Activated T-helper 2 cell treated with anti-CD3 and anti-CD28 coated beads, Interferon-gamma antibody, Interleukin-2, Interleukin-4, amounts not matched to agents 10 μg/mL and 5 μg/mL and 100 μg/mL, durations not matched to agents 14 hours and 24 hours and 36 hours (primary cell): ENCODE measurements at regions not wholly inside any gene's neighbourhood (a gene's known extent, or its start where the extent isn't known, plus 50 kb on each side); places are given as distances from the start of the nearest gene placed in this dataset.

Source experiments
- DNase-seq: peaks from one replicate; pipeline ENCODE4 v3.0.0; 2021; ENCODE audit warnings: low spot score
- H3K27ac Mint-ChIP-seq: one replicate; pipeline ENCODE4 v1.8.0; 2021; ENCODE audit warnings: mixed read lengths
- H3K27me3 Mint-ChIP-seq: one replicate; pipeline ENCODE4 v1.8.0; 2021; ENCODE audit warnings: low read depth, mixed read lengths
- H3K36me3 Mint-ChIP-seq: one replicate; pipeline ENCODE4 v1.8.0; 2021; ENCODE audit warnings: low read depth, mixed read lengths
- H3K4me1 Mint-ChIP-seq: one replicate; pipeline ENCODE4 v1.8.0; 2021; ENCODE audit warnings: low read depth, mixed read lengths
- H3K4me3 Mint-ChIP-seq: one replicate; pipeline ENCODE4 v1.8.0; 2021; ENCODE audit warnings: low read depth, mild to moderate bottlenecking, moderate library complexity, mixed read lengths
- H3K9me3 Mint-ChIP-seq: one replicate; pipeline ENCODE4 v1.8.0; 2021; ENCODE audit warnings: mixed read lengths
- intact Hi-C: fragments of 100-400 bp; cut with micrococcal nuclease; formaldehyde crosslinking; loops from one replicate; pipeline ENCODE4 v1.15.1; 2023

DNA sequence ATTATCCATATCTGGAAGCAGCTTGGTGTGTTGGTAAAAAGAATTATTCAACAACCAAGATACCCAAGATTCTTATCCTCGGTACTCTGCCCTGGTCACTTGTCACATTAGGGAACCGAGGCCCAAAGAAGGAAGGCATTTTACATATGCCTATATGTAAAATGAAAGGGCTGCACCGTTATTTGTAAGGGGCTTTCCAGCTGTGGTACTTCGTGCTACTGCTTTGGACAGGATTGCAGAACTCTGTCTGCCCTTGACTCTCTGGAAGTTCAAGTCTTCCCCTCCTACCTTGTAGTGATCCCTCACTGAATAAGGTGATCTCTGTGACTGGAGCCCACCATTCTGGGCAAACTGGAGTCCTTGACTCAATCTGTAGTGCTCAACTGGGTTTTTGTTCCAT lies 198.9 kb upstream of the TOPAZ1 start:
- H3K9me3 Mint-ChIP-seq = no peaks in the 10 kb centered on the region
- intact Hi-C loops = no loop called here
- no peak for DNase-seq
- H3K27me3 Mint-ChIP-seq = peaks cover 13% of the 10 kb centered on the region
- no peaks in the 10 kb centered on the region for H3K4me1 Mint-ChIP-seq
- no peak overlapping the region for H3K4me3 Mint-ChIP-seq
- H3K27ac Mint-ChIP-seq = no peak overlapping the region
- no peaks in the 10 kb centered on the region for H3K36me3 Mint-ChIP-seq

GRCh38 chr3:44045476-44046275 lies 196.0 kb upstream of the TOPAZ1 start:
- no peaks in the 10 kb centered on the region for H3K36me3 Mint-ChIP-seq
- H3K27ac Mint-ChIP-seq = no peak overlapping the region
- intact Hi-C loops = no loop called here
- H3K4me3 Mint-ChIP-seq = no peak overlapping the region
- no peak for DNase-seq
- no peaks in the 10 kb centered on the region for H3K4me1 Mint-ChIP-seq
- peaks cover 3% of the 10 kb centered on the region for H3K27me3 Mint-ChIP-seq
- no peaks in the 10 kb centered on the region for H3K9me3 Mint-ChIP-seq

GRCh38 chr3:44047796-44048195 lies 193.9 kb upstream of the TOPAZ1 start:
- Mint-ChIP-seq H3K4me1 (no peaks in the 10 kb centered on the region), H3K4me3 (no peak overlapping the region), H3K9me3 (no peaks in the 10 kb centered on the region), H3K36me3 (no peaks in the 10 kb centered on the region), H3K27me3 (peaks cover 2% of the 10 kb centered on the region), H3K27ac (no peak overlapping the region)
- intact Hi-C loops = no loop called here
- no peak for DNase-seq

DNA sequence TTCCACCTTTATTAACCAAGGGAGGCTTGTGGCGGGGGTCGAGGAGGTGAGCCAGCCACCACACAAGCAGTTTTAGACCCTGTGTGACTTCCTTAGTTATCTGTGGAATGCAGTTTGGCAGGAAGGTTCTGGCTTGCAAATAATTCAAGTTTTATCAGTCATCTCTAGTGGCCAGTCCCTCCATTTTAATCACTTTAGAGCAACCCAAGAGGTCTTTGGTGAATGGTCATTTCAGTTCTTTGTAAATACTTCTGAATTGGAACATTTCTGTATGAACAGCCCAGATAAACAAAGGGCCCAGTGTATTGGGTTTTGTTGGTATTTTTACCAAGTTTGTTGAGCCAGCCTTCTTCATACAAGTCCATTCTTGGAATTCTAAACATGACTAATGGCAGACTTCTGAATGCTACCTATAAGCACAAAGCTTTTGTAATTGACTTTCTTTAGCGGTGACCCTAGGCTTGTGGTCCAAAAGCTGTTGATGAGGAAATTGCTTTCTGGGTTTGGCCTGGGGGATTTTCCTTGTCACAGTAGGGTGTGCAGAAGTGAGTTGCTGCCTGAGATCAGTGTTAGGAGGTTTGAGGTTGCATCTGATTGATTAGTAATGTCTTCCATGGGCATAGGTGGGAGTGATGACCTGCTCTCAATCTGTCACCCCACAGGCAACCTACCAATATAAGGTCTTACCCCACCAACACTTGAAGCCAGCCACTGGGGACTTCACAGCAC lies 193.3 kb upstream of the TOPAZ1 start:
- Mint-ChIP-seq H3K27me3 (peaks cover 2% of the 10 kb centered on the region), H3K9me3 (no peaks in the 10 kb centered on the region), H3K27ac (no peak overlapping the region), H3K4me1 (no peaks in the 10 kb centered on the region), H3K36me3 (no peaks in the 10 kb centered on the region), H3K4me3 (no peak overlapping the region)
- no peak for DNase-seq
- intact Hi-C loops = no loop called here

DNA sequence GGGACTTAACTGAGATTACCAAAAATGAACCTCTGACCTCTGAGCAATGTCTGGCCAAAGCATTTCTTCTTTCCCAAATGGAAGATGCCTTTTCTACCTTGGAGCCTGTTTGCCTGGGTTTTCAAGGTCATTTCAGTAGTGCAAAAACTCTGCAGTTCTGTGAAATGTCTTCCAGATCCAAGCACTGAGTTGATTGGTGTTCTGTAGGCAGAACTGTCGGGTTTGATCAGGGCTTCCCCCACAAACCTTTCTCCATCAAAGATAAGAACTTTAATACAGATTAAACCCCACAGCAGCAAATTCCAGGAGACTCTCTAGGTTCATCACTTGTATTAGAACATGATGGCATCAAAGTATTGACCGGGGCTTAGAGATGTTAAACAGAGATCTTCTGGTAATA lies 192.7 kb upstream of the TOPAZ1 start:
- DNase-seq = no peak
- Mint-ChIP-seq H3K4me1 (no peaks in the 10 kb centered on the region), H3K9me3 (no peaks in the 10 kb centered on the region), H3K27ac (no peak overlapping the region), H3K36me3 (no peaks in the 10 kb centered on the region), H3K4me3 (no peak overlapping the region), H3K27me3 (peaks cover 2% of the 10 kb centered on the region)
- intact Hi-C loops = no loop called here

- Mint-ChIP-seq H3K27ac (no peak overlapping the region), H3K4me3 (no peak overlapping the region), H3K27me3 (peaks cover 5% of the 10 kb centered on the region), H3K4me1 (no peaks in the 10 kb centered on the region), H3K36me3 (no peaks in the 10 kb centered on the region), H3K9me3 (no peaks in the 10 kb centered on the region)
- DNase-seq = no peak
- intact Hi-C loops = no loop called here
Observed at GRCh38 chr3:44050101-44050500, 191.6 kb upstream of the TOPAZ1 start.

DNA sequence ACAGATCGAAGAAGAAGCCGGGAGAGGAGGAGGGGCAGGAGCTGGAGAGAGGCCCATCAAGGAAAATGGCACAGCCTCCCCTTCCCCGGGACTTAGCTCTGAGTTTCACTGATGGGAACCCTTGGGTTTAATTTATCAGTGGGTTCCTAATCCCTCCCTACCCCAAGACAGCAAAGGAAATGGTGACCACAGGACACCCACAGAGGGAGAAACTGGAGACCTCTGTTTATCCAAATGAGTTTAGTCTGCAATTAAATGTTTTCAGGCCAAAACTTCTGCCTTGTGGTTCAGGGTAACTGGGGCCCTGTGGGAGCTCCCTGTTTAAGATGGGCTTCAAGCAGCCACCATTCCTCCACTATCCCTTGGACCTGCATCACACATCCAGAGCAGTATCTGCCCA lies 190.8 kb upstream of the TOPAZ1 start:
- H3K27me3 Mint-ChIP-seq = peaks cover 5% of the 10 kb centered on the region
- intact Hi-C loops = no loop called here
- no peaks in the 10 kb centered on the region for H3K9me3 Mint-ChIP-seq
- DNase-seq = no peak
- H3K4me1 Mint-ChIP-seq = no peaks in the 10 kb centered on the region
- H3K36me3 Mint-ChIP-seq = no peaks in the 10 kb centered on the region
- no peak overlapping the region for H3K27ac Mint-ChIP-seq
- no peak overlapping the region for H3K4me3 Mint-ChIP-seq

DNA sequence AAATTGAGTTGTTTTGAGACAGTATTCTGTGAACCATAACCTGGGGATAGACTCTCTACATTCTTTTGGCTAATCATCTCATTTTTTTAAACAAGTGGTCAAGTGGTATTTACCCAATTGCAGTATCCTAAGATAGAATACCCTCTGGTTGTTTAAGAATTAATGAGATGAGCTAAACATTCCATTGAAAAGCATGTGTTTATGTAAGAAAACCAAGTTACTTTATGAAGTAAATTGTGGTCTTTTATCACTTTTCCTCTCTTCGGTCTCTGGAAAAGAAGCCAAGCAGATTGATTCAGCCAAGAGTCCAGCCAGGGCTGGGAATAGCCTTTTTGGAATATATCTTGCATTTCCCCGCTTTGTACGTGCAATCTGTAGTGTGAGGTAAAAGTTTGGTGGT lies 185.7 kb upstream of the TOPAZ1 start:
- Mint-ChIP-seq H3K9me3 (no peaks in the 10 kb centered on the region), H3K4me3 (no peak overlapping the region), H3K27me3 (peaks cover 18% of the 10 kb centered on the region), H3K36me3 (no peaks in the 10 kb centered on the region), H3K27ac (no peak overlapping the region), H3K4me1 (peaks cover 9% of the 10 kb centered on the region)
- intact Hi-C loops = no loop called here
- DNase-seq = no peak

DNA sequence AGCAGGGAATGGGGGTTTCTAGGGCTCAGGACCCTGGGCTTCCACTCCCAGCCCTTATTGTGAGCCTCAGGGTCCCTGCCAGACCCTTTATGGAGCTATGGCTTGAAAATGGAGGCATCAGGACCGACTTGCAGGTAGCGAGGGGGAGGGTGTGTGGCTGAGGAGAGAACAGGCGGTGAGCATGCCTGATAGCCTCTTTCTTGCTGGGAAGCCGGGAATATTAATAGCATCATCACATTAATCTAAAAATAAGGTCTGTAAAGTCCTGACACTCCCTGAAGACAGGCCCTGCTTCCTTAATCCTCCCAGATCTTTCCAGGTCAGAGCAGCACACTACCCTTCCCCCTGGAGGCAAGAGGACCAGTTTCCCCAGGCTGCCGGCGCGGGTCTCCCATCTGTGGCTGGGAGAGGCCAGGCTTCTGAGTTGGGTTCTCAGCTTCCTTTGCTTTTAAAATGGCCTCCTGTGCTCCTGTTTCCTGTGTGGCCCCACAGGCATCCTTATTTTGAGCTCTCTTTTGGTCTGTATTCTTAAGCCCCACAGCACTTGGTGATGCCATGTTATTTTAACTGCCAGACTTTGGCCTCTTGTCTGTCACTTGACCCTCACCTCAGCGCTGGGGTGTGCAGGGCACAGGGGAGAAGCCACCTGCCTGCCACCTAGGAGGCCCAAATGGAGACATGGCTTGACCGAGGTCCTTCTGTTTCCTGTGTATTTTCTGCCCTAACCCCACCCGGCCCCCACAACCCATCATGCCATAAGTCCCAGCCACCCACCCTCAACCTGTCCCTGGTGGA lies 185.0 kb upstream of the TOPAZ1 start:
- no peak overlapping the region for H3K4me3 Mint-ChIP-seq
- H3K9me3 Mint-ChIP-seq = no peaks in the 10 kb centered on the region
- peaks cover 9% of the 10 kb centered on the region for H3K4me1 Mint-ChIP-seq
- intact Hi-C loops = no loop called here
- H3K36me3 Mint-ChIP-seq = no peaks in the 10 kb centered on the region
- no peak for DNase-seq
- H3K27ac Mint-ChIP-seq = no peak overlapping the region
- peaks cover 18% of the 10 kb centered on the region for H3K27me3 Mint-ChIP-seq

GRCh38 chr3:44058022-44058867 lies 183.4 kb upstream of the TOPAZ1 start:
- DNase-seq = no peak
- intact Hi-C loops = no loop called here

DNA sequence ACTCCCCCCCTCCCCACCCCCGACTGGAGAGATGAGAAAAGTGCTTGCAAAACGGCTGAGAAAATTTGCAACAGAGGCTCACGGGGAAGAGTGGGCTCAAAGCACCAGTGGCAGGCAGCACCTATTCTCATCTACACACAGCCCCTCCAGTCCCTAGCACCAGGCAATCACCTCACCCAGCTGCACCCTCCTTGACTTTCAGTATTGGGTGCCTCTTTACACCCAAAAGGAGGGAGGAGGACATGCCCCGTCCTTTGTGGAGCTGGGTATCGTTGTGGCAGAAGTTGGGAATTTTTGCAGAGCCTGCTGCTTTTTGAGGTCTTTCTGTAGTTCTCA lies 182.8 kb upstream of the TOPAZ1 start:
- intact Hi-C loops = no loop called here
- H3K27me3 Mint-ChIP-seq = peaks cover 22% of the 10 kb centered on the region
- peaks cover 9% of the 10 kb centered on the region for H3K4me1 Mint-ChIP-seq
- H3K9me3 Mint-ChIP-seq = no peaks in the 10 kb centered on the region
- no peak overlapping the region for H3K4me3 Mint-ChIP-seq
- H3K27ac Mint-ChIP-seq = no peak overlapping the region
- DNase-seq = no peak
- H3K36me3 Mint-ChIP-seq = no peaks in the 10 kb centered on the region

More at GRCh38 chr3:44058022-44058867, 183.4 kb upstream of the TOPAZ1 start:
- Mint-ChIP-seq H3K36me3 (no peaks in the 10 kb centered on the region), H3K27ac (no peak overlapping the region), H3K4me3 (no peak overlapping the region), H3K4me1 (peaks cover 9% of the 10 kb centered on the region), H3K9me3 (no peaks in the 10 kb centered on the region), H3K27me3 (peaks cover 22% of the 10 kb centered on the region)

DNA sequence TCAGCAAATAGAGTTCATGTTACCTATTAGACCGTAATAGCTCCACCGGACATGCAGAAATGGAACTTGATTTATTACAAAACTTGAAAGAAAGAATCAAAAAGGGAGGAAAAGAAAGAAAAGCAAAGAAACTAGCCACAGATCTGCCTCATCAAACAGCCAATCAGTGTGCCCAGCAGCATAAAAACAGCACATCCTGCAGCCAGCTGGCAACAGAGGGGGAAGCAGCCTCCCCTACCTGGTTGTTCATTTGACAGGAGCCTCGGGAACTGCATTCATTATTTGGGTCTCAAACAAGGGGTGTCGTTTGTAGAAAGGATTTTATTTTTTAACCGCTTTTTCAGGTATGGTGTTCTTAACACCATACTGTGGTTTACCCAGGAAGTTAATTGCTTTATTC lies 181.5 kb upstream of the TOPAZ1 start:
- no peaks in the 10 kb centered on the region for H3K36me3 Mint-ChIP-seq
- peaks cover 19% of the 10 kb centered on the region for H3K27me3 Mint-ChIP-seq
- DNase-seq = no peak
- intact Hi-C loops = no loop called here
- peaks cover 9% of the 10 kb centered on the region for H3K4me1 Mint-ChIP-seq
- H3K4me3 Mint-ChIP-seq = no peak overlapping the region
- no peaks in the 10 kb centered on the region for H3K9me3 Mint-ChIP-seq
- no peak overlapping the region for H3K27ac Mint-ChIP-seq
